Thymus (tissue), 11 donors: ENCODE measurements at regions not wholly inside any gene's neighbourhood (a gene's known extent, or its start where the extent isn't known, plus 50 kb on each side); places are given as distances from the start of the nearest gene placed in this dataset.

ENCODE experiments used
- DNase-seq, 9 donors: peaks; one replicate each; pipeline ENCODE4 v3.0.0-alpha.2; 2013; ENCODE audit warnings: low spot score in 9 of 9, low read depth in 6 of 9, missing footprints in 1 of 9
- H3K27ac ChIP-seq, 2 donors: one replicate each; pipeline ENCODE4 v1.5.1; 2013; ENCODE audit warnings: control low read depth in 1 of 2, low read depth in 1 of 2, low read length in 1 of 2, mild to moderate bottlenecking in 1 of 2, moderate library complexity in 1 of 2
- H3K27me3 ChIP-seq, 2 donors: one replicate each; pipeline ENCODE4 v1.5.1; 2013; ENCODE audit warnings: low read length in 1 of 2; ENCODE audit not compliant: control insufficient read depth in 2 of 2, insufficient read depth in 1 of 2
- H3K36me3 ChIP-seq, 2 donors: one replicate each; pipeline ENCODE4 v1.5.1; 2013; ENCODE audit warnings: low read length in 1 of 2, mild to moderate bottlenecking in 1 of 2, moderate library complexity in 1 of 2; ENCODE audit not compliant: control insufficient read depth in 2 of 2, insufficient read depth in 2 of 2
- H3K4me1 ChIP-seq, 2 donors: one replicate each; pipeline ENCODE4 v1.5.1; 2013; ENCODE audit warnings: low read length in 2 of 2; ENCODE audit not compliant: control insufficient read depth in 2 of 2, insufficient read depth in 2 of 2
- H3K4me3 ChIP-seq, 2 donors: one replicate each; pipeline ENCODE4 v1.5.1; 2013; ENCODE audit warnings: low read length in 2 of 2, control low read depth in 1 of 2, mild to moderate bottlenecking in 1 of 2
- H3K9me3 ChIP-seq, 2 donors: one replicate each; pipeline ENCODE4 v1.5.1; 2013; ENCODE audit warnings: low read length in 1 of 2, mild to moderate bottlenecking in 1 of 2; ENCODE audit not compliant: control insufficient read depth in 2 of 2, insufficient read depth in 1 of 2
- WGBS: extraction: QIAGEN DNeasy Blood & Tissue Kit; methylation state at CpG from one replicate; pipeline ENCODE4 v1.1.7; 2013; 5-methylcytosine and 5-hydroxymethylcytosine counted together
- donor health status: healthy.

- peaks cover 0 to 6% of the 10 kb centered on the region in 2 donors for H3K4me1 ChIP-seq
These were observed 72.8 kb upstream of the FAM20C start for GRCh38 chr7:119392-120163.

GRCh38 chr7:120164-120991, 72.0 kb upstream of the FAM20C start:
- no peaks in the 10 kb centered on the region for H3K9me3 ChIP-seq
- no peak overlapping the region for H3K4me3 ChIP-seq
- WGBS, result 93% methylated on average over 27 of the region's 27 CpGs
- H3K4me1 ChIP-seq, result peaks cover 0 to 6% of the 10 kb centered on the region in 2 donors
- no peak for DNase-seq
- H3K27ac ChIP-seq, result no peak overlapping the region
- peaks cover 0 to 5% of the 10 kb centered on the region in 2 donors for H3K27me3 ChIP-seq
- no peaks in the 10 kb centered on the region for H3K36me3 ChIP-seq

More at GRCh38 chr7:119392-120163, 72.8 kb upstream of the FAM20C start:
- Histone ChIP-seq H3K36me3 (no peaks in the 10 kb centered on the region), H3K27ac (peak overlapping the region in 1 of 2 donors; percentile 26), H3K4me3 (no peak overlapping the region), H3K27me3 (peaks cover 0 to 5% of the 10 kb centered on the region in 2 donors), H3K9me3 (no peaks in the 10 kb centered on the region)
- no peak for DNase-seq
- WGBS, result 34% methylated on average over 27 of the region's 27 CpGs

GRCh38 chr7:121002-121785, 71.2 kb upstream of the FAM20C start:
- Histone ChIP-seq H3K9me3 (no peaks in the 10 kb centered on the region), H3K4me1 (peaks cover 0 to 6% of the 10 kb centered on the region in 2 donors), H3K36me3 (no peaks in the 10 kb centered on the region), H3K27ac (no peak overlapping the region), H3K4me3 (no peak overlapping the region), H3K27me3 (peaks cover 0 to 5% of the 10 kb centered on the region in 2 donors)
- WGBS, result 94% methylated on average over 18 of the region's 18 CpGs
- DNase-seq, result no peak

GRCh38 chr7:123237-123636, 69.1 kb upstream of the FAM20C start:
- 91% methylated on average over 10 of the region's 10 CpGs for WGBS

GRCh38 chr7:124130-124949, 68.0 kb upstream of the FAM20C start:
- Histone ChIP-seq H3K4me1 (peaks cover 0 to 5% of the 10 kb centered on the region in 2 donors), H3K36me3 (no peaks in the 10 kb centered on the region), H3K27me3 (peaks cover 0 to 5% of the 10 kb centered on the region in 2 donors), H3K27ac (no peak overlapping the region), H3K4me3 (no peak overlapping the region), H3K9me3 (no peaks in the 10 kb centered on the region)
- DNase-seq, result no peak
- WGBS, result 92% methylated on average over 21 of the region's 21 CpGs

More at GRCh38 chr7:123237-123636, 69.1 kb upstream of the FAM20C start:
- Histone ChIP-seq H3K36me3 (no peaks in the 10 kb centered on the region), H3K4me3 (no peak overlapping the region), H3K9me3 (no peaks in the 10 kb centered on the region), H3K4me1 (peaks cover 0 to 6% of the 10 kb centered on the region in 2 donors), H3K27ac (no peak overlapping the region), H3K27me3 (peaks cover 0 to 5% of the 10 kb centered on the region in 2 donors)
- DNase-seq, result no peak

DNA sequence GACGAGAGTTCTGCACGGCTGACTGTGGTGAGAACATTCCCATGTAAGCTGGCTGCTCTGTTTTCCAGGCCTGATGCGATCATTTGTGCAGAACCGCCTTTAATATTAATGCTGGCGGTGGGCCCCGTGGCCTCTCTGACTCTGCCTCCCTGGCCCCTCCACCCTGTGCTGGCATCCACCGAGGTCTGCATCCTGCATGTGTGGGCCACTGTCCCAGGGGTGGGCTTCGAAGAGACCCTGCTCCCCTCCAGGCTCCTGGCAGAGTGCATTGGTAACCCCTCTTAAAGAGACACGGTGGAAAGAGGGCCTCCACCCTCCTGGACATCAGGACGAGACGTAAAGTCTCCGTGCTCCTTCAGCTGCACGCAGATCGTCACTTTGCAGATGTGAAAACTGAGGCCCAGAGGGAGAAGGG, 67.3 kb upstream of the FAM20C start:
- no peak for DNase-seq
- WGBS, result 95% methylated on average over 14 of the region's 14 CpGs

GRCh38 chr7:125661-126060, 66.7 kb upstream of the FAM20C start:
- Histone ChIP-seq H3K27me3 (no peaks in the 10 kb centered on the region), H3K4me3 (no peak overlapping the region), H3K9me3 (no peaks in the 10 kb centered on the region), H3K4me1 (no peaks in the 10 kb centered on the region), H3K27ac (no peak overlapping the region), H3K36me3 (no peaks in the 10 kb centered on the region)
- DNase-seq, result no peak
- WGBS, result 88% methylated on average over 5 of the region's 8 CpGs

More for the DNA sequence above, 67.3 kb upstream of the FAM20C start:
- Histone ChIP-seq H3K4me1 (no peaks in the 10 kb centered on the region), H3K9me3 (no peaks in the 10 kb centered on the region), H3K27me3 (no peaks in the 10 kb centered on the region), H3K36me3 (no peaks in the 10 kb centered on the region), H3K4me3 (no peak overlapping the region), H3K27ac (no peak overlapping the region)

GRCh38 chr7:126368-126767, 66.0 kb upstream of the FAM20C start:
- H3K4me3 ChIP-seq, result no peak overlapping the region
- no peaks in the 10 kb centered on the region for H3K4me1 ChIP-seq
- H3K27me3 ChIP-seq, result no peaks in the 10 kb centered on the region
- 94% methylated on average over 3 of the region's 3 CpGs for WGBS
- H3K9me3 ChIP-seq, result no peaks in the 10 kb centered on the region
- no peak overlapping the region for H3K27ac ChIP-seq
- no peak for DNase-seq
- H3K36me3 ChIP-seq, result no peaks in the 10 kb centered on the region
